ENCODE measurements at regions not wholly inside any gene's neighbourhood (a gene's known extent, or its start where the extent isn't known, plus 50 kb on each side); places are given as distances from the start of the nearest gene placed in this dataset.

GRCh38 chr7:131893631-131894340 is 337.4 kb upstream of the PODXL start:
- DNase-seq (no peak), ATAC-seq (no peak)
- Mint-ChIP-seq H3K36me3 (ENCODE audit: low read depth) (no peaks in the 10 kb centered on the region), H3K9me3 (no peaks in the 10 kb centered on the region), H3K27me3 (peaks cover 12% of the 10 kb centered on the region), H3K27ac (no peak overlapping the region), H3K4me1 (ENCODE audit: low read depth) (no peaks in the 10 kb centered on the region), H3K4me3 (no peak overlapping the region)
- CTCF ChIA-PET, result no interaction called here
- intact Hi-C loops (cut with micrococcal nuclease), result no loop called here
- TF ChIP-seq CTCF (IDR thresholded peaks at IDR 0.05), result no peak
- POLR2A ChIA-PET, result no interaction called here

- H3K4me3 Mint-ChIP-seq, result no peak overlapping the region
- peaks cover 7% of the 10 kb centered on the region for H3K27me3 Mint-ChIP-seq
- ATAC-seq, result no peak
- no peaks in the 10 kb centered on the region for H3K4me1 Mint-ChIP-seq (ENCODE audit: low read depth)
- no peak for DNase-seq
- ChIA-PET POLR2A (interaction anchor here (1.2 kb wide), 1 partner anchor 11 kb away, joined by 3 read pairs; no protein-coding TSS in a partner anchor), CTCF (interaction anchor here (2.4 kb wide), 1 partner anchor 31 kb away, joined by 8 read pairs; no protein-coding TSS in a partner anchor)
- no peak overlapping the region for H3K27ac Mint-ChIP-seq
- peaks cover 13% of the 10 kb centered on the region for H3K9me3 Mint-ChIP-seq
- intact Hi-C loops (cut with micrococcal nuclease), result no loop called here
- H3K36me3 Mint-ChIP-seq (ENCODE audit: low read depth), result peaks cover 2% of the 10 kb centered on the region
- no peak for TF ChIP-seq CTCF (IDR thresholded peaks at IDR 0.05)
Observed at GRCh38 chr7:131890176-131890575, 333.7 kb upstream of the PODXL start.

- peaks cover 2% of the 10 kb centered on the region for H3K36me3 Mint-ChIP-seq (ENCODE audit: low read depth)
- POLR2A ChIA-PET, result interaction anchor here (1.2 kb wide), 1 partner anchor 11 kb away, joined by 3 read pairs; no protein-coding TSS in a partner anchor
- peaks cover 15% of the 10 kb centered on the region for H3K9me3 Mint-ChIP-seq
- CTCF ChIA-PET, result interaction anchor here (2.4 kb wide), 1 partner anchor 31 kb away, joined by 8 read pairs; no protein-coding TSS in a partner anchor
- intact Hi-C loops (cut with micrococcal nuclease), result no loop called here
- H3K27me3 Mint-ChIP-seq, result peaks cover 6% of the 10 kb centered on the region
- ATAC-seq (no peak), DNase-seq (no peak)
- no peak overlapping the region for H3K4me3 Mint-ChIP-seq
- H3K4me1 Mint-ChIP-seq (ENCODE audit: low read depth), result no peaks in the 10 kb centered on the region
- no peak overlapping the region for H3K27ac Mint-ChIP-seq
- TF ChIP-seq CTCF (IDR thresholded peaks at IDR 0.05), result no peak
Observed at GRCh38 chr7:131889572-131890150, 333.2 kb upstream of the PODXL start.

- TF ChIP-seq CTCF (IDR thresholded peaks at IDR 0.05), result no peak
- peaks cover 15% of the 10 kb centered on the region for H3K9me3 Mint-ChIP-seq
- POLR2A ChIA-PET, result no interaction called here
- DNase-seq (no peak), ATAC-seq (no peak)
- H3K4me1 Mint-ChIP-seq (ENCODE audit: low read depth), result no peaks in the 10 kb centered on the region
- H3K36me3 Mint-ChIP-seq (ENCODE audit: low read depth), result peaks cover 2% of the 10 kb centered on the region
- H3K27ac Mint-ChIP-seq, result no peak overlapping the region
- peaks cover 7% of the 10 kb centered on the region for H3K27me3 Mint-ChIP-seq
- intact Hi-C loops (cut with micrococcal nuclease), result no loop called here
- CTCF ChIA-PET, result interaction anchor here (1.4 to 1.7 kb wide), 2 partner anchors 24 to 192 kb away, joined by 3 to 5 read pairs; no protein-coding TSS in a partner anchor
- H3K4me3 Mint-ChIP-seq, result no peak overlapping the region
Observed at GRCh38 chr7:131883769-131884168, 327.3 kb upstream of the PODXL start.

- no peaks in the 10 kb centered on the region for H3K4me1 Mint-ChIP-seq (ENCODE audit: low read depth)
- ATAC-seq (no peak), DNase-seq (no peak)
- TF ChIP-seq CTCF (IDR thresholded peaks at IDR 0.05), result no peak
- peaks cover 7% of the 10 kb centered on the region for H3K27me3 Mint-ChIP-seq
- no peak overlapping the region for H3K27ac Mint-ChIP-seq
- intact Hi-C loops (cut with micrococcal nuclease), result no loop called here
- H3K36me3 Mint-ChIP-seq (ENCODE audit: low read depth), result peaks cover 2% of the 10 kb centered on the region
- ChIA-PET POLR2A (no interaction called here), CTCF (interaction anchor here (1.4 kb wide), 1 partner anchor 192 kb away, joined by 3 read pairs; no protein-coding TSS in a partner anchor)
- peaks cover 15% of the 10 kb centered on the region for H3K9me3 Mint-ChIP-seq
- no peak overlapping the region for H3K4me3 Mint-ChIP-seq
Observed at GRCh38 chr7:131883196-131883595, 326.8 kb upstream of the PODXL start.

All from activated CD8-positive, alpha-beta T cell treated with anti-CD3 and anti-CD28 coated beads for 36 hours (primary cell).